GM12872 (cell line): ENCODE measurements at regions not wholly inside any gene's neighbourhood (a gene's known extent, or its start where the extent isn't known, plus 50 kb on each side); places are given as distances from the start of the nearest gene placed in this dataset.
A peak's percentile ranks its signal among the peaks of the same experiment; 100 is the strongest.

Experiments
- TF ChIP-seq, protein P1 (sequence below): IDR thresholded peaks from 3 replicates; pipeline ENCODE4 v1.5.1; 2011; ENCODE audit warnings: low read depth, mild to moderate bottlenecking, low read length, moderate library complexity; ENCODE audit not compliant: insufficient read depth

DNA sequence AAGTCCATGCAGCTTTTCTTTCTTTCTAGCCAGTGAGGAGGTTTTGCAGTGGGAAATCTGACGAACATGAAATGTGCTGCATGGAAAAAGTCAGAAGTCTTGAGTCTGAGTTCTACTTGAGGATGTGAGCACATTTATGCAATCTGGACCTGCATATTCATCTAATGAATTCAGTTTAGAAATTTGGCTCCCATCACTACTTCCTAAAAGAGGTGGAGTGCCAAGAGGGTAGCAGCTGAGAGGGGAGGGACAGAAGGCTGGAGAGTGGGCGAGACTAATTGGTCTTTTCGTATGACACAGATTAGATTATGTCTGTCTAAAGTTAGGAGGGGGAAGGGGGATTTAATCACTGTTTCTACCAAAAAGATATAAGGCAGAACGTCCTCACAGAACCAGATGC lies 535.9 kb downstream of the IQCM start:
- TF ChIP-seq, protein P1, sequence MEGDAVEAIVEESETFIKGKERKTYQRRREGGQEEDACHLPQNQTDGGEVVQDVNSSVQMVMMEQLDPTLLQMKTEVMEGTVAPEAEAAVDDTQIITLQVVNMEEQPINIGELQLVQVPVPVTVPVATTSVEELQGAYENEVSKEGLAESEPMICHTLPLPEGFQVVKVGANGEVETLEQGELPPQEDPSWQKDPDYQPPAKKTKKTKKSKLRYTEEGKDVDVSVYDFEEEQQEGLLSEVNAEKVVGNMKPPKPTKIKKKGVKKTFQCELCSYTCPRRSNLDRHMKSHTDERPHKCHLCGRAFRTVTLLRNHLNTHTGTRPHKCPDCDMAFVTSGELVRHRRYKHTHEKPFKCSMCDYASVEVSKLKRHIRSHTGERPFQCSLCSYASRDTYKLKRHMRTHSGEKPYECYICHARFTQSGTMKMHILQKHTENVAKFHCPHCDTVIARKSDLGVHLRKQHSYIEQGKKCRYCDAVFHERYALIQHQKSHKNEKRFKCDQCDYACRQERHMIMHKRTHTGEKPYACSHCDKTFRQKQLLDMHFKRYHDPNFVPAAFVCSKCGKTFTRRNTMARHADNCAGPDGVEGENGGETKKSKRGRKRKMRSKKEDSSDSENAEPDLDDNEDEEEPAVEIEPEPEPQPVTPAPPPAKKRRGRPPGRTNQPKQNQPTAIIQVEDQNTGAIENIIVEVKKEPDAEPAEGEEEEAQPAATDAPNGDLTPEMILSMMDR, result no peak

GRCh38 chr4:149279331-149279730 lies 536.3 kb downstream of the IQCM start:
- TF ChIP-seq, protein P1, result no peak

DNA sequence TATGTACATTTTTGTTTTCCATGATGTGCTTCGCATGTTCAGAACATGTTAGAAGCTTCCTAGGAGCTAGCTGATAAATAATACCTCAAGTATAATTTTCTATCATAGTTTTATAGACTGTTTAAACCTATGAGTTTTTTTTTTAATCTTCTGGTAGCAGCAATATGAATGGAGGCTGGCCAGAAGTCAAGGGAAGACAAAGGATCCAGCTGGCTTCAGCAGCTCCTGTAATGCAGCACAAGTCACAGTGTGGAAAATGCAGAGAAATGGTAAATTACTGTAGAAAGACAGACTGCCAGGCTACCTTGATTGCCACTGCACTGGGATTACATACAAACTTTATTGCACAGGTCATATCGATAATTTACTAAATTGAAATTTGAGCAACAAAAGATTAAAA lies 537.9 kb downstream of the IQCM start:
- TF ChIP-seq, protein P1, result no peak

DNA sequence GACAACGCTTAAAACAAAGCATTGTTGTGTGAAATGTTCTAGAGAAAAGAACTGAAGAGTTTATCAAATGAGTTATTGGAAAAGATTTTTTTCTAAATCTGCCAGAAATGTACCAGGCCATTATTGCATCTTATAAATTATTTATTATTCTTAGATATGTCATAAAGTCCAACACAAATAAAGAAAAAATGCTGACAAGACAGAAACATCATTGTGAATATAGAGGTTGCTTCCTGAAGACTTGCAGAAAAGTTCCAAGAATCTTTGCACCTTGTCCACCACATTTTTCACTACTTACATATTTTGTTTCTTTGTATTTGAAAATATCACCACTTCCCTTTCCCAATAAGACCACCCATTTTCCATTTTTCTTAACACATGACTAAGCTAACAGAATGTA lies 545.8 kb downstream of the IQCM start:
- TF ChIP-seq, protein P1, result no peak

GRCh38 chr4:149266301-149266700 lies 549.3 kb downstream of the IQCM start:
- TF ChIP-seq, protein P1, result no peak

DNA sequence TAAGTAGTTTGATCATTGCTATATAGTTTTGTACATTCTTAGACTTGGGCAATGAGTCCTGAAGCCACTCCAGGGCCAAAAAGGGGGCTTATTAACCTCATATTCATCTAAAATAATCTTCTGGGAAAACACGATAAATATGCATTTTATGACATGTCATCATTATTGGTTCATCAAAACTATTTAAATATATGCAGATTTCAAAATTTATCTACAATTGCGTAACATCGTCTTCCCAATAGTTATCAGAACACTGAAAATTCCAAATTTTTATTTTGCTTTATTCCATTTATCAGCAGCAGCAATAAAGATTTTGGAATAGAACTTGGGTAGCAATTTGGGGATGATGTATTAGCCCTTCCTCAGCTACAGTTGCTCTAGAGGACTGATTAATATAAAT lies 550.0 kb downstream of the IQCM start:
- TF ChIP-seq, protein P1, result no peak

DNA sequence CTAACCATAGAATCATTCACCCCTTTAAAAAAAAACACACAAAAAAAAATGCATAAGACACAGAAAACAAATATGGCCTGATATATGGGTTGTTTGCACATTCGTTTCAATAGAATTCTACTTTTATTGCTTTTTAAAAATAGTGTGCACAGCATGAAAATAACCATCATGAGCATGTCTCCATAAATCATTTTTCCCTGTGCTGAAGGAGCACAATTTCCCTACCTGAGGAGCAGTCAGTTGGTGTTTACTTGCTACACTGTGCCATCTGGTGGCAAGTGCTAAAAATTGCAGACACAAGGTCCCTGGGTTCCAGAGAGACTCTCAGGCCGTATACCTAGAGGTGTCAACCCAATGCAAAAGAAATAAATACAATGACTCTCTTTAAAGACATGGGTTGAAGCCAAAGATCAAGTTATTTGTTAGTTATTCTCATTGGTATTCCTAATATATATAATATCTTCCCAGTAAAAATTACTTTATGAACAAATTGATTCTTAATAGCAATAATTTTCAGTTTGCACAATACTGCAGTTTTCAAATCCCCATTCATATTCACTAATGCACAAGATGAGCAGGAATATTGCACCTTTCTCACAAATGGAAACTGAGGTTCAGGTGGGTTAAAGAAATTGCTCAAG lies 551.4 kb downstream of the IQCM start:
- TF ChIP-seq, protein P1, result peak; percentile 66
